BJ (cell line): ENCODE measurements at regions not wholly inside any gene's neighbourhood (a gene's known extent, or its start where the extent isn't known, plus 50 kb on each side); places are given as distances from the start of the nearest gene placed in this dataset.
"Not testable (repeated sequence)": the region's sequence is repeated elsewhere in the genome, so short reads cannot be mapped to it uniquely, and the experiment has no call there.

Source experiments
- CTCF ChIA-PET: fragments of 350-600 bp; formaldehyde crosslinking; extraction: SDS; loops from one replicate; lab custom pipeline; 2021; ENCODE audit warnings: antibody characterized with exemption, inconsistent platforms; lab: Yijun Ruan, JAX
- POLR2A ChIA-PET: fragments of 300-600 bp; sonication (Branson Sonifier 250); formaldehyde crosslinking; extraction: SDS; loops from one replicate; lab custom pipeline; 2021; ENCODE audit warnings: antibody characterized with exemption; lab: Charles Lee
- DNase-seq: peaks from one replicate; pipeline ENCODE4 v3.0.0-alpha.2; 2011; ENCODE audit warnings: low read depth
- H3K27me3 ChIP-seq: 2 replicates; pipeline ENCODE4 v1.6.0; 2011; ENCODE audit warnings: low read length; ENCODE audit not compliant: control insufficient read depth, insufficient read depth
- H3K36me3 ChIP-seq: 2 replicates; pipeline ENCODE4 v1.5.1; 2011; ENCODE audit warnings: low read length; ENCODE audit not compliant: control insufficient read depth, insufficient read depth
- H3K4me3 ChIP-seq: 2 replicates; pipeline ENCODE4 v1.5.1; 2011; ENCODE audit warnings: low read depth, mild to moderate bottlenecking, control low read depth, low read length
- TF ChIP-seq, protein P1 (sequence below): IDR thresholded peaks from 2 replicates; pipeline ENCODE4 v1.5.1; 2011; ENCODE audit warnings: low read depth, mild to moderate bottlenecking, control low read depth, inconsistent platforms, low read length, moderate library complexity; ENCODE audit not compliant: insufficient read depth

DNA sequence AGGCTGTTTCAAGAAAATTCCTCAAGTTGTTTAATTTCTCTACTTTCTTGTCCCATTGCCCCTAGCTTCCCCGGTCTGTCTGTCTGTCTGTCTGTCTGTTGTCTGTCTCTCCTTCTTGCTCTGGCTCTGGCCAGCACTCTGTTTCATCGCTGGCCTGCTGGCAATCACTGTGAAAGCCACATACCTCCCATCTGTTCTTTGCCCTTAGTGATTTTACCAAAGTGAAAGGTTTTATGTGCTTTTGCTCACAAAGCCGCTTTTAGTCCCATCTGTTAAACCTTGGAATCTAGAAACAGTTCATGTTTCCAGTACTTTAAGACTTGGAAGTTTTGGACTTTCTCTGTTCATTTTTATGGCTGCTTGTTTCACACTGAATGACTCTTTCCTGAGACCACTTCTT, 87.8 kb upstream of the EXOC2 start:
- DNase-seq = no peak
- Histone ChIP-seq H3K36me3 (no peaks in the 10 kb centered on the region), H3K4me3 (no peak overlapping the region), H3K27me3 (peaks cover 1% of the 10 kb centered on the region; the same call in 1 of the 2 replicates)
- POLR2A ChIA-PET = no interaction called here
- TF ChIP-seq, protein P1, sequence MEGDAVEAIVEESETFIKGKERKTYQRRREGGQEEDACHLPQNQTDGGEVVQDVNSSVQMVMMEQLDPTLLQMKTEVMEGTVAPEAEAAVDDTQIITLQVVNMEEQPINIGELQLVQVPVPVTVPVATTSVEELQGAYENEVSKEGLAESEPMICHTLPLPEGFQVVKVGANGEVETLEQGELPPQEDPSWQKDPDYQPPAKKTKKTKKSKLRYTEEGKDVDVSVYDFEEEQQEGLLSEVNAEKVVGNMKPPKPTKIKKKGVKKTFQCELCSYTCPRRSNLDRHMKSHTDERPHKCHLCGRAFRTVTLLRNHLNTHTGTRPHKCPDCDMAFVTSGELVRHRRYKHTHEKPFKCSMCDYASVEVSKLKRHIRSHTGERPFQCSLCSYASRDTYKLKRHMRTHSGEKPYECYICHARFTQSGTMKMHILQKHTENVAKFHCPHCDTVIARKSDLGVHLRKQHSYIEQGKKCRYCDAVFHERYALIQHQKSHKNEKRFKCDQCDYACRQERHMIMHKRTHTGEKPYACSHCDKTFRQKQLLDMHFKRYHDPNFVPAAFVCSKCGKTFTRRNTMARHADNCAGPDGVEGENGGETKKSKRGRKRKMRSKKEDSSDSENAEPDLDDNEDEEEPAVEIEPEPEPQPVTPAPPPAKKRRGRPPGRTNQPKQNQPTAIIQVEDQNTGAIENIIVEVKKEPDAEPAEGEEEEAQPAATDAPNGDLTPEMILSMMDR = no peak
- CTCF ChIA-PET = interaction anchor here (0.7 to 1.4 kb wide), 2 partner anchors 132 to 344 kb away, joined by 3 to 4 read pairs; no protein-coding TSS in a partner anchor

DNA sequence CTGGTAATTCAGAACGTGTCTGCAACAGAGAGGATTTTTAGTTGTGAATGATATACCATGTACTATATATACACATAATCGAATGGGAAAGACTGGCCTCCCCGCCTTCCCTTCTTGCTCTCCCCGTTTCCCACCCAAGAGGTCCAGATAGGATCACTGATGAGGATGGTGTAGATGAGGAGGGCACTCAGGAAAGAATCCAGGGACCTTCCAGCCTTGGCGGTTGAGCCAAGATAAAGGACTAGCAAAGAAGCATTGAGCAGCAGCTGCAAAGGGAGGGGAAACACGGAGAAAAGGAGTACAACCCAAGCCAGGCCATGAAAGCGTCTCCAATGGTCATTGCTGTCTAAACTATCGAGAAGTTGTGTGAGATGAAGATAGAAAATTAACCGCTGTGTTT, 84.0 kb upstream of the EXOC2 start:
- Histone ChIP-seq H3K27me3 (peaks cover 1% of the 10 kb centered on the region; the same call in 1 of the 2 replicates), H3K4me3 (no peak overlapping the region), H3K36me3 (no peaks in the 10 kb centered on the region)
- DNase-seq = no peak
- POLR2A ChIA-PET = interaction anchor here (0.5 kb wide), 1 partner anchor 48 kb away, joined by 3 read pairs; no protein-coding TSS in a partner anchor
- CTCF ChIA-PET = no interaction called here
- TF ChIP-seq, protein P1 = no peak

DNA sequence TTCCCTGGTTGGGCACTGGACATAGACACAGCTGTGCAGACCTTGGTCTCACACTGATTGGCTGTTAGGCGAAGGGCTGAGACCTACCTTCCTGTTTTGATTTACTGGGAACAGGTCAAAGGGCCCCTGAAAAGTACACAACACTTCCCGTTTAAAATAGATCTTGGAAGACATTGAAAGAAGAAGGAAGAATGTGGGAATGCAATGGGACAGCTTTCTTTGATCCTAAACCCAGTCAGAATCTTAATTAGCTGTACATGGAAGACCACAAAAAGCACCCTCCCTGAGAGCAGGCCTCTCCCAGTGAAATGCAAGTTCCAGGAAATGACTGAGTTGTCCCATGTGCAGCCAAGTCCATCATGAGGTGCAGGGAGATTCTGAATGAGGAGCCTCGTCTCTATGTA, 83.6 kb upstream of the EXOC2 start:
- CTCF ChIA-PET = no interaction called here
- no peak for DNase-seq

DNA sequence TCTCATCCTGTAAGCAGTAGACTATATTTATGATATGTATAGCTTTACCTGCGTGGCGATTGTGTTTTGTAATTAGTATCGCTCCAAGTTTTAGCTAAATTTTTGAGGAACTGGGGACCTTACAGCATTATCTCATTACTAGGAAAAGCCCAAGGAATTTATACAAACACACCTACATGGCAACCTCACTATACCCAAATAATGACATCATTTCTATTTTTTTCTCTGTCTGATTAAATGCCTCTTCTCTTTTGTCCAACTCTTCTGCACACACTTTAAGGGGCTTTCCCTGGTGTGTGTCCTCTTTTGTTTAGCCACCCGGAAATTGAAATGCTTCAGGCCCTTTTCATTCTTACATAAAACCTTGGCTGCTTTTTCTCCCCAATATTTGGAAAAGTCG, 82.9 kb upstream of the EXOC2 start:
- TF ChIP-seq, protein P1 = no peak
- no peak for DNase-seq
- Histone ChIP-seq H3K4me3 (no peak overlapping the region), H3K36me3 (no peaks in the 10 kb centered on the region), H3K27me3 (no peaks in the 10 kb centered on the region)
- ChIA-PET CTCF (no interaction called here), POLR2A (no interaction called here)

More for the DNA sequence above, 83.6 kb upstream of the EXOC2 start:
- POLR2A ChIA-PET = interaction anchor here (0.5 kb wide), 1 partner anchor 48 kb away, joined by 3 read pairs; no protein-coding TSS in a partner anchor
- Histone ChIP-seq H3K27me3 (peaks cover 1% of the 10 kb centered on the region; the same call in 1 of the 2 replicates), H3K4me3 (no peak overlapping the region), H3K36me3 (no peaks in the 10 kb centered on the region)
- TF ChIP-seq, protein P1 = no peak

DNA sequence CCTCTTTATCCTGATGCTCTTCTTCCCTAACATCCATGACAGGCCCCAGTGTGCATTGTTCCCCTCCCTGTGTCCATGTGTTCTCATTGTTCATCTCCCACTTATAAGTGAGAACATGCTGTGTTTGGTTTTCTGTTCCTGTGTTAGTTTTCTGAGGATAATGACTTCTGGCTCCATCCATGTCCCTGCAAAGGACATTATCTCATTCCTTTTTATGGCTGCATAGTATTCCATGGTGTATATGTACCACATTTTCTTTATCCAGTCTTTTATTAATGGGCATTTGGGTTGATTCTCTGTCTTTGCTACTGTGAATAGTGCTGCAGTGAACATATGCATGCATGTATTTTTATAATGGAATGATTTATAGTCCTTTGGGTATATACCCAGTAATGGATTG, 78.7 kb upstream of the EXOC2 start:
- POLR2A ChIA-PET, H3K4me3 ChIP-seq, H3K36me3 ChIP-seq, DNase-seq, CTCF ChIA-PET, H3K27me3 ChIP-seq: not testable (repeated sequence)

DNA sequence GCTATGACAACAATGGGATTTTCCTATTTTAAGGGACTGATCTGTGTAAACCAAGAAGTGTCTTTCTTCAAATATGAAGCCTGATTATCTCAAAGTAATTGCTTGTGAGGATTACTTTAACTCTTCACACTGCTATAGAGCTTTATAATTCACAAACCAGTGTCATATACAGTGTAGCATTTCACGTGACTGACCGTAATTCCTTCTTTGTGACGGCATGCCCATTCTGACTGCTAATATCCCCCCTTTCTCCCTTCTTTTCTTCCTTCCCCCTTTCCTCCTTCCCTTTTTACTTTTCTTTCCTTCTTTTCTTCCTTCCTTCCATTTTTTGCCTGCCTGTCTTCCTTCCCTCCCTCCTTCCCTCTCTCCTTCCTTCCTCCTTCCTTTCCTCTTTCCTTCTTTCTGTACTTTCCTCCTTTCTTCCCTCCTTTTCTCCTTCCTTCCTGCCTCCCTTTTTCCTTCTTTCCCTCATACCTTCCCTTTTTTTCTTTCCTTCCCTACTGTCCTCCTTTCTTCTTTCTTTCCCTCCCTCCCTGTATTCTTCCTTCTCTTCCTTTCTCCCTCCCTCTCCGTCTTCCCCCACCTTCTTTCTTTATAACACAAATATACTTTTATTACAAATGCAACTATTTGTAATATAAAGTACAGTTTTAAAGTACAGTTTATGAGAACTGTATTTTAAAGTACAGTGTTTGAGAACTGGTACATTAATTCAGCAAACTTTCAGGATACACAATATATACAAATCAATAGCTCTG, 75.0 kb upstream of the EXOC2 start:
- Histone ChIP-seq H3K4me3 (no peak overlapping the region), H3K27me3 (peaks cover under 1% of the 10 kb centered on the region; the same call in 1 of the 2 replicates), H3K36me3 (no peaks in the 10 kb centered on the region)
- ChIA-PET CTCF (no interaction called here), POLR2A (no interaction called here)
- TF ChIP-seq, protein P1 = no peak
- no peak for DNase-seq
